ENCODE measurements at regions not wholly inside any gene's neighbourhood (a gene's known extent, or its start where the extent isn't known, plus 50 kb on each side); places are given as distances from the start of the nearest gene placed in this dataset.

DNA sequence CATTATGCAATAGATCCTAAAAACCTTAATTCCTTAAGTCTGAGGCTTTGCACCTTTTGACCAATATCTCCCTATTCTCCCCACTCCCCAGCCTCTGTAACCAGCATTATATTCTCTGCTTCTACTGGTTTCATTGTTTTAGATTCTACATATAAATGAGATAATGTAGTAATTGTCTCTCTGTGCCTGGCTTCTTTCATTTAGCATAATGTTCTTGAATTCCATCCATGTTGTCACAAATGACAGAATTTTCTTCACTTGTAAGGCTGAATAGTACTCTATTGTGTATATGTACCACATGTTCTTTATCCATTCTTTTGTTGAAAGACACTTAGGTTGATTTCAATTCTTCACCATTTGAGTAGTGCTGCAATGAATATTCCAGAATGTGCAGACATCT lies 66.0 kb downstream of the MAGEC1 start:
- Mint-ChIP-seq H3K4me3 (no peak overlapping the region), H3K4me1 (no peaks in the 10 kb centered on the region), H3K27me3 (ENCODE audit: insufficient read depth) (no peaks in the 10 kb centered on the region), H3K9me3 (peaks cover 36% of the 10 kb centered on the region), H3K36me3 (ENCODE audit: low read depth) (no peaks in the 10 kb centered on the region), H3K27ac (no peak overlapping the region)
- Histone ChIP-seq H3K9ac (ENCODE audit: extremely low read depth, low read length, poor library complexity, severe bottlenecking) (no peak overlapping the region), H3K27ac (ENCODE audit: low read depth, low read length) (no peak overlapping the region), H3K9me3 (ENCODE audit: control insufficient read depth, low read length) (no peaks in the 10 kb centered on the region), H3K27me3 (ENCODE audit: control insufficient read depth, insufficient read depth, low read length, poor library complexity, severe bottlenecking) (no peaks in the 10 kb centered on the region), H3K4me1 (ENCODE audit: control insufficient read depth, insufficient read depth, low read length) (no peaks in the 10 kb centered on the region), H3K4me3 (ENCODE audit: low read length) (no peak overlapping the region), H3K36me3 (ENCODE audit: control insufficient read depth, insufficient read depth, low read length) (no peaks in the 10 kb centered on the region)
- no peak for DNase-seq
- TF ChIP-seq, protein P1, sequence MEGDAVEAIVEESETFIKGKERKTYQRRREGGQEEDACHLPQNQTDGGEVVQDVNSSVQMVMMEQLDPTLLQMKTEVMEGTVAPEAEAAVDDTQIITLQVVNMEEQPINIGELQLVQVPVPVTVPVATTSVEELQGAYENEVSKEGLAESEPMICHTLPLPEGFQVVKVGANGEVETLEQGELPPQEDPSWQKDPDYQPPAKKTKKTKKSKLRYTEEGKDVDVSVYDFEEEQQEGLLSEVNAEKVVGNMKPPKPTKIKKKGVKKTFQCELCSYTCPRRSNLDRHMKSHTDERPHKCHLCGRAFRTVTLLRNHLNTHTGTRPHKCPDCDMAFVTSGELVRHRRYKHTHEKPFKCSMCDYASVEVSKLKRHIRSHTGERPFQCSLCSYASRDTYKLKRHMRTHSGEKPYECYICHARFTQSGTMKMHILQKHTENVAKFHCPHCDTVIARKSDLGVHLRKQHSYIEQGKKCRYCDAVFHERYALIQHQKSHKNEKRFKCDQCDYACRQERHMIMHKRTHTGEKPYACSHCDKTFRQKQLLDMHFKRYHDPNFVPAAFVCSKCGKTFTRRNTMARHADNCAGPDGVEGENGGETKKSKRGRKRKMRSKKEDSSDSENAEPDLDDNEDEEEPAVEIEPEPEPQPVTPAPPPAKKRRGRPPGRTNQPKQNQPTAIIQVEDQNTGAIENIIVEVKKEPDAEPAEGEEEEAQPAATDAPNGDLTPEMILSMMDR (conservative IDR thresholded peaks at IDR 0.05) = no peak

DNA sequence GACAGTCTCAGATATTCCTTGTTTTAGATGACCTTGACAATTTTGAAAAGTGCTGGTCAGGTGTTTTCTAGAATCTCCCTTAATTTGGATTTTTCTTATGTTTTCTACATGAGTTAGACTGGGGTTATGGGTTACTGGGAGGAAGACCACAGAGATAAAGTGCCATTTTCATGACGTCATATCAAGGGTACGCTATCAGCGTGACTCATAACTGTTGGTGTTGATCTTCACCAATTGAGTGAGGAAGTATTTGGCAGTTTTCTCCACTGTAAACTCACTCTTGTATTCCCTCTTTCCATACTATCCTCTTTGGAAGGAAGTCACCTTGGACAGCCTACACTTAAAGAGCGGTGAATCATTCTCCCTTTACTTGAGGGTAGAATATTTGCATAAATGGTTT lies 56.9 kb downstream of the MAGEC1 start:
- TF ChIP-seq, protein P1 (conservative IDR thresholded peaks at IDR 0.05) = no peak
- Mint-ChIP-seq H3K27me3 (ENCODE audit: insufficient read depth) (no peaks in the 10 kb centered on the region), H3K9me3 (peaks cover 56% of the 10 kb centered on the region), H3K27ac (no peak overlapping the region), H3K4me1 (no peaks in the 10 kb centered on the region), H3K4me3 (no peak overlapping the region), H3K36me3 (ENCODE audit: low read depth) (no peaks in the 10 kb centered on the region)
- Histone ChIP-seq H3K9ac (ENCODE audit: extremely low read depth, low read length, poor library complexity, severe bottlenecking) (no peak overlapping the region), H3K27ac (ENCODE audit: low read depth, low read length) (no peak overlapping the region), H3K36me3 (ENCODE audit: control insufficient read depth, insufficient read depth, low read length) (no peaks in the 10 kb centered on the region), H3K27me3 (ENCODE audit: control insufficient read depth, insufficient read depth, low read length, poor library complexity, severe bottlenecking) (no peaks in the 10 kb centered on the region), H3K9me3 (ENCODE audit: control insufficient read depth, low read length) (no peaks in the 10 kb centered on the region), H3K4me3 (ENCODE audit: low read length) (no peak overlapping the region), H3K4me1 (ENCODE audit: control insufficient read depth, insufficient read depth, low read length) (no peaks in the 10 kb centered on the region)
- 94% methylated on average over 3 of the region's 4 CpGs; no CpG with 5 or more reads in 1 of the 2 experiments for WGBS, 2 experiments (ENCODE audit: insufficient coverage in 1 of 2, insufficient read length in 1 of 2)
- no peak for DNase-seq
